ENCODE measurements at regions not wholly inside any gene's neighbourhood (a gene's known extent, or its start where the extent isn't known, plus 50 kb on each side); places are given as distances from the start of the nearest gene placed in this dataset.
A peak's percentile ranks its signal among the peaks of the same experiment; 100 is the strongest.

- TF ChIP-seq HDAC6 (IDR thresholded peaks at IDR 0.05; ENCODE audit: low read depth, low read length), result no peak
- TF ChIP-seq CTCF (IDR thresholded peaks at IDR 0.05; ENCODE audit: control extremely low read depth in 1 of 3, insufficient read depth in 1 of 3, low read depth in 1 of 3, low read length in 3 of 3), result peak; percentile 17 to 50 (median 23); a peak in 3 of 4 replicates
- no peak for TF ChIP-seq SP1 (IDR thresholded peaks at IDR 0.05; ENCODE audit: low read depth, low read length)
- TF ChIP-seq POLR2A (IDR thresholded peaks at IDR 0.05; ENCODE audit: control extremely low read depth in 1 of 2, low read depth in 2 of 2, low read length in 2 of 2), result no peak
- no peak for TF ChIP-seq EP300 (IDR thresholded peaks at IDR 0.05; ENCODE audit: borderline replicate concordance in 1 of 2, low read depth in 2 of 2, low read length in 2 of 2)
- TF ChIP-seq EZH2 (IDR thresholded peaks at IDR 0.05; ENCODE audit: low read depth, low read length, severe bottlenecking), result no peak
- no peak for TF ChIP-seq SP4 (IDR thresholded peaks at IDR 0.05; ENCODE audit: low read length)
- TF ChIP-seq SRF (IDR thresholded peaks at IDR 0.05; ENCODE audit: low read depth, low read length), result no peak
- no peak for TF ChIP-seq MAX (IDR thresholded peaks at IDR 0.05)
- TF ChIP-seq CEBPB (IDR thresholded peaks at IDR 0.05; ENCODE audit: low read depth, low read length), result no peak
- peak; percentile 42 to 51 for TF ChIP-seq RAD21 (IDR thresholded peaks at IDR 0.05 in 1 of 2, conservative IDR thresholded peaks at IDR 0.05 in 1 of 2; ENCODE audit: low read depth in 2 of 2, low read length in 2 of 2)
- TF ChIP-seq ZNF274 (IDR thresholded peaks at IDR 0.05; ENCODE audit: borderline replicate concordance, extremely low read depth, low read length), result no peak
- TF ChIP-seq RFX5 (IDR thresholded peaks at IDR 0.05; ENCODE audit: borderline replicate concordance, low read depth, low read length), result no peak
- no peak for TF ChIP-seq TAF7 (optimal IDR thresholded peaks at IDR 0.05; ENCODE audit: borderline replicate concordance, low read depth, low read length)
Measured at GRCh38 chr1:229845410-229846138, 219.5 kb downstream of the URB2 start.
